Suppressor macrophage treated with lipopolysaccharide for 4 hours (primary cell): ENCODE measurements at regions not wholly inside any gene's neighbourhood (a gene's known extent, or its start where the extent isn't known, plus 50 kb on each side); places are given as distances from the start of the nearest gene placed in this dataset.
A peak's percentile ranks its signal among the peaks of the same experiment; 100 is the strongest.
"Not testable (repeated sequence)": the region's sequence is repeated elsewhere in the genome, so short reads cannot be mapped to it uniquely, and the experiment has no call there.

ENCODE experiments used
- DNase-seq: peaks from one replicate; pipeline ENCODE4 v3.0.0-alpha.2; 2020

- no peak for DNase-seq
Measured at GRCh38 chr16:52386694-52387093, 160.2 kb downstream of the TOX3 start.

GRCh38 chr16:52384378-52384777, 162.6 kb downstream of the TOX3 start:
- DNase-seq, result no peak

- DNase-seq, result no peak
Measured at GRCh38 chr16:52383640-52384292, 163.2 kb downstream of the TOX3 start.

DNA sequence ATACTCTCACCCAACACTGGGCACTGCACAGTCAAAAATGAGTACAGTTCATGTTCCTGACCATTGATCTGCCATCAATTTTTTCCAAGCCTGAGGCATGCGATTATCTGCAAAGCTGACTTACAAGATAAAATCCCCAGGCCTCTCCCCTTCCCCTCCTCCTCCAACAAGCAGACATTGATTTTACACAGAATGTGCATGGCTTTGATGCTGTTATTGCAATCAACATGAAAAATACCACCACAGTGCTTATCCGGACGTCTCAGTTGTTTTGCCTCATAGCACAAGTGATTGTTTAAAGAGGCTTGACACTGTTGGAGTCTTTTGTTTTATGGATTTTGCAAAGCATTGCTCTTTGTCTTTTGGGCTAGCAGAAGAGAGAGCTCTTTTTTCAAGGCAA, 163.8 kb downstream of the TOX3 start:
- no peak for DNase-seq

GRCh38 chr16:52379551-52379950, 167.4 kb downstream of the TOX3 start:
- DNase-seq, result no peak

- no peak for DNase-seq
Measured at GRCh38 chr16:52376676-52377280, 170.2 kb downstream of the TOX3 start.

DNA sequence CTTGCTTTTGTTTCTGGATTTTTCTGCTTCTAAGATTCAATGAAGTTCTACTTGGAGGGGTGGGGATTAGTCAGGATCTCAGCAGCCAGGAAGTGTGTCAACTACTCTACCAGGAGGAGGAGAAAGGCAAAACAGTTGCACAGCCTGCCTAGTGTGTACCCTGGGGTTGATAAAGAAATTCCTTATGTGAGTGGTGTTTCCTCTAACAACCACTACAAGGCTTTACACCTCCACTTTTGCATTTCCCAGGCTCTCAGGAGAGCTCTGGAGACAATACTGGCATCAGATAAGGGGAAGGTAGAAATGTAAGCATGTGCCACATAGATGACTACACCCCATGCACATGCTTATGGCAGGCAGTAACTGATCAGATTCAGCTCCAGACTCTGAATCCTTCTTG, 174.6 kb downstream of the TOX3 start:
- no peak for DNase-seq

GRCh38 chr16:52368859-52369258, 178.1 kb downstream of the TOX3 start:
- no peak for DNase-seq

DNA sequence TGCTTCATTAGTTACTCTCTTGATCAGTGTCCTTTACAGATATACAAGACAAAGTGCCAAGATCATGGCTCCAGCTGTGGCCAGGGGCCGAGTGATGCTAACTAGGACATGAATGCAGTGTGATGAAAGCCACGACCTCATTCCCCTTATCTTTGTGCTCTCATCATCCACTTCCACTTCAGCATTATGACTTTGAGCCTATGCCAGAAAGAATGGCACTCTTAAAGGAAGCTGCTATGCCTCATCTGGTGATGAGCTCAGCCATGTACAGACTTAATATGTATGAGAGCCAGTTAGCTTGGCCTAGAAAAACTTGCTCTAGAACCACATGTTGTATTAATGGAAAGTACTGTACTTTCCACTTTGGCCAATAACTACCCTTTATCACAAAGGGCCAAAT, 179.1 kb downstream of the TOX3 start:
- no peak for DNase-seq

DNA sequence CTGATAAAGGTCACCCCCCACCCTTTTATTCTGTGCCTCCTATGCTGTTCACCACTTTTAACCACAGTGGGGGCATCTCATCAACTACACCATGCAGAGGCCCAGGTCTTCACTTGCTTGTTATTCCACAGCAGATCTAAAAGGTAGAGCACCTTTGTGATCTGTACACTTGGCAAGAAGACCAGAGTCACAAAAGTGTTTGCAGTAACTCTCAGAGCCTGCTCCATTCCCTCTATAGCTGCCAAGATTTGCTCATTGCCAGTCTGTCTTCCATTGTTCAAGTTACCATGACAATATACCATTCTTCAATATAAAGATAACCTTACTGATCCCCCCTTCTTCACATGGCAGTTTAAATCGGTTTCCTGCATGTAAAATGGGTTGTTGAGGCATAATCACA, 180.0 kb downstream of the TOX3 start:
- no peak for DNase-seq

- peak; percentile 9 for DNase-seq
Measured at GRCh38 chr16:52364500-52364899, 182.4 kb downstream of the TOX3 start.

GRCh38 chr16:52363082-52363481, 183.9 kb downstream of the TOX3 start:
- no peak for DNase-seq

- DNase-seq, result no peak
Measured at GRCh38 chr16:52357711-52358110, 189.2 kb downstream of the TOX3 start.

DNA sequence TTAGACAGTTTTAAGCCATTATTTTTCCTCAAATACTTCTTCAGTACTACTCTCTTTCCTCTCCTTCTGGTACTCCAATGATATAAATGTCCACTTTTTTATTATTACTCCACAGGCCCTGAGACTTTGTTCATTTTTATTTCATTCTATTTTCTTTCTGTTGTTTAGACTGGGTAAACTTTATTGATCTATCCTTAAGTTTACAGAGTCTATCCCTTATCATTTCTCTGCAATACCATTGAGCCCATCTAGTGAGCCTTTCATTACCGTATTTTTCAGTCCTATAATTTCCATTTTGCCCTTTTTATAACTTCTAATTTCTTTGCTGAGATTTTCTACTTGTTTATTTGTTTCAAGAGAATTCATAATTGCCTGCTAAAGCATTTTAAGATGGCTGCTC, 193.7 kb downstream of the TOX3 start:
- no peak for DNase-seq

DNA sequence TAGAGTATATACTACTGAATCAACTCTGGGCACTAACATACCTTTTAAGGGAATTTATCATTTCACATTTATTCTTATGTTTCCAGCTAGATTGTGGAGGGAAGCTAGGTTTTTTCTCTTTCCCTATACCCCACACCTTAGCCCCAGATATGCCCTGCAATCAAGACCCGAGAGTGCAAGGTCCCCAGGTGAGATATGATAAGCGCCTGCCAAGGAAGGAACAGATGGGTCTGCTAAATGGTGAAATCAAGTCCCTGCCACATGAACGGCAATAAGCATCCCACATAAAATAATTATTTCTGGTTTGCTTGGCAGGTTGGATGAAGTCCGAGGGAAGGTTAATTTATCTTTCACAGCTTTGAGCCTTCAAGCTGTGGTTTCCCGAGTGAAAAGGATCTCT, 195.5 kb downstream of the TOX3 start:
- no peak for DNase-seq

GRCh38 chr16:52350031-52350642, 196.8 kb downstream of the TOX3 start:
- no peak for DNase-seq

DNA sequence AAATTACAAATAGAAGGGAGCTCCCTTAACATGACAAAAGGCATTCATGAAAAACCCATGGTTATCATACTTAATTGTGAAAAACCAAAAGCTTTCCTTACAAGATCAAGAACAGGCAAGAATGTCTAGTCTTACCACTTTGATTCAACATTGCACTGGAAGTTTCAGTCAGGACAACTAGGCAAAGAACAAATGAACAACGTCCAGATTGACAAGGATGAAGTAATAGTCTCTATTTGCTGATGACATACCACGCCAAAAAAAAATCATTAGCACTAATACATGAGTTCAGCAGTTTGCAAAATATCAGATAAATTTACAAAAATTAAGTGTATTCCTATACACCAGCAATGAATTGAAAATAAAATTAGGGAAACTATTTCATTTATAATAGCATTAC, 200.2 kb downstream of the TOX3 start:
- DNase-seq, result no peak

DNA sequence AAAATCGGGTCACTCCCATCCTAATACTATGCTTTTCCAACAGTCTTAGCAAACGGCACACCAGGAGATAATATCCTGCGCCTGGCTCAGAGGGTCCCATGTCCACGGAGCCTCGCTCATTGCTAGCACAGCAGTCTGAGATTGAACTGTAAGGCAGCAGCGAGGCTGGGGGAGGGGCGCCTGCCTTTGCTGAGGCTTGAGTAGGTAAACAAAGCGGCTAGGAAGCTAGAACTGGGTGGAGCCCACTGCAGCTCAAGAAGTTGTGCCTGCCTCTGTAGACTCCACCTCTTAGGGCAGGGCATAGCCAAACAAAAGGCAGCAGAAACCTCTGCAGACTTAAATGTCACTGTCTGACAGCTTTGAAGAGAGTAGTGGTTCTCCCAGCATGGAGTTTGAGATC, 213.3 kb downstream of the TOX3 start:
- DNase-seq, result not testable (repeated sequence)

DNA sequence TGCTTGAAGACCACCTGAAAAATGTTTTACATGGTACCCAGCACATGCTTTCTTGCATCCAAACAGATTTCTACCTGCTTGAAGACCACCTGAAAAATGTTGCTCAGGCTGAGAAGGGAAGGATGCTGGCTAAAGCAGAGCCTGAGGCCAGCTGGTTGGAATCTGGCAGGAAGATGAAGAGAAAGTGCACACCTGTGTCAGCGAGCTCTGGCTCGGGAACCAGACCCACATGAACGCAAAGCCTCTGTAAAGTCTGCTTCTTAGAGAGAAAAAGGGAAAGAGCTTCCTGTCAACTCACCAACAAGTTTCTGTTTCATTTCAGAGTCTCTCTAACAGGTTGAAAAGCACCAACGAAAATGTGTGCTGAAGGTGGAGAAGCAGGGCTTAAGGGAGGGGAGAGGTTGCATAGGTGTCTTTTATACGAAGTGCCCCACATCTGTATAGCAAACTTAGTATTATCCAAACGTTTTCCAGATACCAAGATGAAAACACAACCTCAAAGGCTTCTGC, 226.0 kb downstream of the TOX3 start:
- no peak for DNase-seq

DNA sequence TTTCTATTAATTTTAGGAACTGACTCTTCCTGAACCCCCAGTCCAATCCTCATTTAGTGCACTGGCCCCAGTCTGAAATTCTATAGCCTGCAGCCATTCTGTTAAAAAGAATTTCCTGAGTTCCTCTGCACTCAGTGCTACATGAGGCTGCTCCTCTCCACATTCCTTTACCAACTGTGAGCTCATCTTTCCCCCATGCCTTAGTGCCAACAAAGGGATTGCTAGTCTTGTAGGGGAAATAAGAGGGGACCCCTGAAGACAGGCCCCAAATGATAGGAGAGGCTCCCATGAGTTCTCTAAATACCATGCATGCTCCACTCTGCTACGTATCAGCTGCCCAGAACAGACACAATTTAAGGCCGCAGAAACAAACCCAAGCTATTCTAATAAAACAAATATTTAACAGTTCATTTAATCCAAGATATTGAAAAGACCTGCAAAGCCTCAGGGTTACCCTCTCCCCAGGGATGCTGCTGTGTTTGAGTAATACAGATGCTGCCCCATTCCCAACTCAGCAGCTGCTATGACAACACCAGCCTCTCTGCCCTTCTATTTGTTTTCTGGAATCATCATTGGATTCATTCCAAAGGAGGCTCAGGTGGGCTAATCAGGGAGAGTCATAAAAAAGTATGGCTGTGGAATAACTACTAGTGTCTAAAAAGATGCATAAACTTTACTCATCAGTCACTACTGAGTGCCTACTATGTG, 228.5 kb downstream of the TOX3 start:
- DNase-seq, result no peak

- no peak for DNase-seq
Measured at GRCh38 chr16:52316241-52316640, 230.7 kb downstream of the TOX3 start.

GRCh38 chr16:52312716-52313115, 234.2 kb downstream of the TOX3 start:
- no peak for DNase-seq
